HG03460 (cell line): ENCODE measurements at regions not wholly inside any gene's neighbourhood (a gene's known extent, or its start where the extent isn't known, plus 50 kb on each side); places are given as distances from the start of the nearest gene placed in this dataset.

Source experiments
- ATAC-seq: cut with Tn5 transposase; IDR thresholded peaks from one replicate; pipeline ENCODE4 v1.9.1; 2021; ENCODE audit not compliant: unreplicated experiment

DNA sequence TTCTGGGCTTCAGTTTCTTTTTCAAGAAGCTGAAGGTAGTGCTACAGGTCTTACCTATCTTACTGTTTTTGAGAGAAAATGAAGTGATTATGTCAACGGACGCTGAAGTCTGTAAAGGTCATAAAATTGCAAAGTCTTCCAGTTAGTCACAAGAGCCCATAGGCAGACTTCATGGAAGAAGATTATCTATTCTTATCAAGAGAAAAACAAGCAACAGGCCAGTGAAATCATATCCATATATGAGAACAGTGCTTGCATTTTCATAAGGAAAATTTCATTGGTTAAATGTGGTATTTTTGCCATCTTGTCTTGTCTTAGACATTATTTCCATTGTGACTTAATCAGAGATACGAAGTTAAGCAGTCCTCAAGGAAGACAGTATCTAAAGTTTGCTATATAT lies 412.7 kb upstream of the SEL1L start:
- ATAC-seq = no peak

DNA sequence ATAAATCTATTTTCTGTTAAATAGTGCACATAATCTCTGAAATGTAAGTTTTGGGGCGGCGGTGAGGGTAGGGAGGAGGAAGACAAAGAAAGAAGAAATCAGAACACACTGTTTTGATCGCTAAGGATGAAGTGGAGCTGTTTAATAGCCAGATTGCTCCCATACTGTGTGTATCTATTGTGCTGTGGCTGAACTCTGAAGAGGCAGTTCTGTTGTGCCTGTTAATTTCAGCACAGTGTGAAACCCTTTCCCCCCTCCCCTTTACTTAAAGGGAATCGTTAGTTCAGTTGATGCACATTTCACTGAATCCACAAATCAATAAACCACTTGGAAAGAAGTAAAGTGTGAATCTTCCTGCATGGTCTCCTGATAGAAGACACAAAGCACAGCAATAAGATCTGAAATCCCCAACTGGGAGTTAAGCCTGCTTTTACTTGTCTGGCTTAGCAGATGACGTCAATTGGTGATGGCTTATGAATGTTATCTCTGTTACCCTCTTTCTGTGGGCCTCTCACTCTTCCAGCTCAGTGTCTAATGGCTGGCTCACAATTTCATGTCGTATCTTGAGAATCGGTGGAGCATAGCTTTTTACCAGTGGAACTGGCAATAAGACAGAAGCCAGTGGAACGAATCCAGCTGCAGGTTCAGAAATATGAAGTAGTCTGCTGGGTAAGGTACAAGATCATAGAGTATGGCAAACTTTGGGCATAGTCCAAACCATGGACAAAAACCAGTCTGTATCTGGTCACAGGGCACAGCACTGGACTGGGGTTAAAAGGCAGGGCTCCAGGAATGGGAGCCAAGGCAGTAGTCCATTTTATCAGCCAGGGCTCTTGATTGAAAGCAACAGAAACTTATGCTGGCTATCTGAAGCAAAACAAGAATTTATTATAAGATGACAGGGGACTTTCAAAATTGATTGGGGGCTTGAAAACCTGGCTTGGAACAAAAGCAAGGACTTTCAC lies 413.5 kb upstream of the SEL1L start:
- no peak for ATAC-seq

DNA sequence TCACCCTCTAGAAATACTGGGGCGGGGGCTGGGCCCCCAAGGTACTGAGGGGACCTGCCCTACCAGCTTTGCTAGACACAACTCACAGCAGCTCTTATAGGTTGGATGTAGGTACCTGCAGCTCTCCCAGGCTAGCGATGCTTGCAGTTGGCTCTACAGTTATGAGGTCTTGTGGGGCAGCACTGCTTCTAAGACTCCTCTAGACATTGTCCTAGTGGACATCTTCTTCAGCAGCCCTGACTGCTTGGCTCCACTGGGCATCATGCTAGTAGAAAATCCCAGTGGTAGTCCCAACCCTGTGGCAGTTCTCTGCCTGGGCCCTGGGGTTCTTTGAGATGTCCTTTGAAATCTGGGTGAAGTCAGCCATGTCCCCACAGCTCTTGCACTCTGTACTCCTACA lies 419.3 kb upstream of the SEL1L start:
- no peak for ATAC-seq

DNA sequence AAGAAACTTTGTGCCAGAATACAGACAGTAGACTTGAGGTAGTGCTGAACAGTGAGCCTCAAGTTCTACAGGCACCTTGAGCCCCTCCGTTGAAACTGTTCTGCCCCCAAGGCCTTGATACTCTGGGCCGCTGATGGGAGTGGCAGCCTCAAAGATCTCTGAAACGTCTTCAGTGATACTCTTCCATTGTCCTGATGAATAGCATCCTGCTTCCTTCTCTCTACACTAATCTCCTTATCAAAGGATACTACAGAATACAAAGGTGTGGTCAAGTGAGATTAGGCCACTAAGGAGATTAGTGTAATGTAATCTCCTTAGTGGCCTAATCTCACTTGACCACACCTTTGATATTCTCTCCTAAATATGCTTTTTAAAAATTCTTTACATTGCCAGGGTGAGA lies 419.8 kb upstream of the SEL1L start:
- no peak for ATAC-seq

DNA sequence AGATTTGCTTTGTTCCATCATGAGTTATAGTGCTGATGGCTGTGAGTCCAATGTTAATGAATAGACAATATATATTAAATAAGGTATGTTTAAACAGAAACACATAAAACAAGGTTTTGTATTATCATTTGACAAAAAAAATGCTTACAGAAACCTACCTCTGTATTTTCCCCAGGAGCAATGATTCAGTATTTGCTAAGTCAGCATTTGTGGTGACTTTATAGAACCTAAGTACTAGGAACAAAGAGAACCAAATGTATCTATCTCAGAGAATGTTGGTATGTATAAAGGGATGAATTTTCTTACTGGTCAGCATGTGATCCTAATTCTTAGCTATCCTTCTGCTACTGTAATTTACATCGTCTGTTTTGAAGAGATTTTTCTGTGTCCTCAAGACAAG lies 421.5 kb upstream of the SEL1L start:
- no peak for ATAC-seq

DNA sequence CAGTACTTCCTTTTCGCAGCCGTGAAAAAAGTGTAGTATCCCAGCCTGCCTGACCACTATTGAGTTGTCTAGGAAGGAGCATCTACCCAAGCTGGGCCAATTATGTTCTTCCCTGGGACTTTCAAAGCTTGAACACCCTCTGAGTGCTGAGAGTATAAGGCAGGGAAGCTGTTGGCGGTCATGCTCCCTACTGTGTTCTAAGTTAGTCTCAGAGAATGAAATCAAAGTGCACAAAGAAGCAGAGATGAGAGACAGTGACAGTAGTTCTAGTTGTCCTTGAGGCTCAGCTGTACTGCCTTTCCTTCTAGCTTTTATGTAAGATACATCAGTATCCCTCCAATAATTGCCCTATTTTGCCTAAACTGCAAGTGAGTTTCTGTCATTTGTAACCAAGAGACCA lies 427.1 kb upstream of the SEL1L start:
- ATAC-seq = no peak

DNA sequence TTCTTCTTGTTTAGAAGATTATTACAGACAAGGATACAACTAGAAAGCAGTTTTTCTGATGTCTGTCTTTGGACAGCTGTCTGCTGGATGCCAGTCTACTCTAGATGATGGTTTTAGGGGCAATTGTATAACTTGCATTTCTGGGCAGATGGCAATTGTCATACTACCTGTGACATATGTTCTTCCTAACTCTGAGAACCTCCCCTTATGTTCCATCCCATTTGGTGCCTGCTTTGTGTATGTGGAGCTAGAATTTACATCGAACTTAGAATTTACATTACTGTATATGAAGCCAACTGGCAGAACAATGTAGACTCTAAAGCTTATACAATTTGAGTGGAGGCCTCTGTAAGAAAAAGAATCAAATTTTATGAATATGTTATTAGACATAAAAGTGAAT lies 430.2 kb upstream of the SEL1L start:
- ATAC-seq = no peak

DNA sequence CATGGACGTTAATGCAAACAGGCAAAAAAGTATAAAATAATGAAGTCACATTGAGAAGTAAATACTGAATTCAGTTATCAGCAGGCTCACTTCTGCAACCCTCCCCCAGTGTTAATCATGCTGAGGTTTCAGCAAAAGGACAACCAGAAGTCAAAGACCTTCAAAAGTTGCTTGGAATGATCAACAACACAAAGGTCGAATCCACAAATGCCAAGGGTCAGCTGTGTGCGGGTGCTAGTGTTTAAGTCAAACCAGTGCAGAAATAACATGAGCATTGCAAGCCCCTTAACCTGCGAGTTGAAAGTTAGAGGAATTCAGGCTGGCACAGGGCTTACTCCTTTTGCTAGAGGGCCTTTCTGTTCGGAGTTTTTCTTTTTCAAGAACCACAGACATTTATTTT lies 436.7 kb upstream of the SEL1L start:
- ATAC-seq = no peak

DNA sequence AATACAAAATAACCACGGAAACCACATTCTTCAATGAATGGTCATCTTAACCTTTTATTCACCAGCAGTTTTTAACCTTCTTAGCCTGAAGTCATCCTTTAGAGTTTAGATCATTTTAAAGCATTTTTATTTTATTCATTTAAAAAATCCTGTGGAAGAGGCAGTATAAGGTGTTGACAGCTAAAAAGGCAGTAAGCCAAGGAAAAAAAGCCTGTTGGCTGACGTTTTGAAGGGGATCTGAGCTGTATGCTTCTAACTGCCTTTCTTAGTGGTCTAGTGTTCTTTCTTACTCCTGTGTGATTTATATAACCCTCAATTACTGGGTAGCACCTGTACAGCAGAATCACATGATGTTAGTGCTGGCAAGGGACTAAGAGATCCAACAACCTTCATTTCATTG lies 438.3 kb upstream of the SEL1L start:
- ATAC-seq = no peak

DNA sequence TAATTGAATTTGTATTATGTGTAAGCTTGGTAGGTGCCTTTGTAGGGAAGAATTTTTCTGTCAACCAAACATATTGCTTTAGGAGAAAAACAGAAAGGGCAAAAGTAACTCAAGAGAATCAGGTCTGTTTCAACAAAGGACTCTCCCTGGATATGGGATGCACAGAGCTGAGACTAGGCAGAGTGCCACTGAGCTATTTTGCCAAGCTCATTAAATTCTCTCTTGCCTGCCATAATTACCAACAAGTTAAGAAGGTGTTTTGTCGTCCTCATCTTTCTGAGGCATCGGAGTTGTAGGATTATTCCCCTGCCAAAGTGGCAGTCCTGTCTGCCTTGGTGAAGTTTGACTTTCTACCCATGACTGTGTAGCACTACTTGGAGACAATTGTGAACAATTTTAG lies 438.9 kb upstream of the SEL1L start:
- no peak for ATAC-seq

DNA sequence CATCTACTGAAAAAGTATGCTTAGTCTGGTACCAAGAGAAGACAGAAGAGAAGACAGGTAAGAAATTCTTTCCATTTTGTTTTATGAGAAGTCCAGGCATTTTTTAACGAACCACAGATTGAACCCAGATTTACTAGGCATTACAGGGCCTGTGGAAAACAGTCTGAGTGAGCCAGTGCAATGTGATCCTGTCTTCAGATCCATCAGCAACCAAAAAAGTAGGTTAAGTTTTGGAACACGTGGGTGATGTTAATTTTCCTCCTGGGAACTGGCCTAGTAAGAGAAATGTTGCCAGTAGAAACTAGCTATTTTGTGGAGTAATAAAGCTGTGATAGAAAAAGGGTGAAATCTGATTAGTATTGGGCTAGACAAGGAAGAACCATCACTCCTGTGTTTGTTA lies 440.9 kb upstream of the SEL1L start:
- no peak for ATAC-seq

DNA sequence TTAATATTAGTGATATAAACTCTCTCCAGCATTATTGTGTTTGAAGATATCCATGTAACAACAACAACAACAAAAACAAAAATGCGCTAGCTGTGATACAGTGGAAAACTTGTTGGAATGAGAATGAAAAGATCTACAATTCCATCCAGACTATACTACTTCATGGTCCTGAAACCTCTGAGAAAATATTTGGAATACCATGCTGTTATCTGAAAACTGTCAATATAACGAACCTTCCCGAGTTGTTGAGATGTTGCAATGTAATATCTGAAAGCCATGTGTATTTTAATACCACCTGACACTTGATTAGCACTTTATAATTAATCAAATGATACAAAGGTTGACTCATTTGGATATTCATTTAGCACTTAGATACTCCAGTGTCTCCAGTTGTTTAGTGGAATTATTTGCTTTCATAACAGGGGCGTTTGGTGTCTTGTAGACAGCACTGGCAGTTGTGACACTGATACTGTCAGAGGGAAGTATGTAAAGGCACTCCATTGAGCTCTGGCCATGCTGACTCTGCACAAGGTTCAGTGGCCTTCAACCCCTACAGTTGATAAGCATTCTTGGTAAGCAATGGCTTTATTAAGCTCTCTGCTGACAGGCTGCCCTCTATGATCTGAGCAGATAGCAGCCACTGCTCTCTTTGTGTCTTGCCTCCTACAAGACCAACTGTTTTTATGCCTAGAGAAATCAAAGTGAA lies 447.1 kb upstream of the SEL1L start:
- ATAC-seq = no peak

DNA sequence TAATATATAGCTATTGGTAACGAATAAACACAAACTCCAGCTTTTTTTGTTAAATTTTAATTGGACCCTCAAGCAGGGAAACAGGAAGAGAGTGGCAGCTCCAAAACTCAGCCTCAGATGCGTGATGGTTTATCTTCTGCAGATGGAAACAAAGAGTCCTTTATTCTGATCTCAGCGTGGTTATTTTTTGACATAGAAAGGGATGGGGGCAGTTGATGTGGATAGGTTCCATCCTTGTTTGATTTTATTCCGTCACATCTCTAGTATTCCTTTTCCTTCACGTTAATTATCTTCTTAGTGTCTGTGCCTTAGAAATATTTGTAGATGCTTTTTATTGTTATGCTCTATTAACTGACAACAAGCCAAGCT lies 447.6 kb upstream of the SEL1L start:
- ATAC-seq = no peak

DNA sequence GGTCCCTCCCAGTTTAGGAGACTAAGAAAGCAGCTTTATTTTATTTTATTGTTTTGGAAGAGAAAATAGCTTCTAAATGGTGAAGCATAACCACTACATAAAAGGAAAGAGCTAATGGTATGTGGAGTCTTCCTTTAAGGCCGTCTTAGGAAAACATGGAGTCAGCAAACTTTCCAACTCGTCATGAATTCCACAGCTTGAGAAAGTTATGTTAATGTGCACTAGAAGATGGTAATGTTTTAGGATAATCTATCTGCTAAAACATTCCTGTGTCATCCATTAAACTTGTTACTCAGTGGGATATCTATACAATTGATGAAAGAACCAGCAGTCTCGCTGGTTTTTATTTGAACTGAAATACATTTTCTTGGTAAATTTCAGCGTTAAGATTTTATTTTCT lies 448.4 kb upstream of the SEL1L start:
- no peak for ATAC-seq

DNA sequence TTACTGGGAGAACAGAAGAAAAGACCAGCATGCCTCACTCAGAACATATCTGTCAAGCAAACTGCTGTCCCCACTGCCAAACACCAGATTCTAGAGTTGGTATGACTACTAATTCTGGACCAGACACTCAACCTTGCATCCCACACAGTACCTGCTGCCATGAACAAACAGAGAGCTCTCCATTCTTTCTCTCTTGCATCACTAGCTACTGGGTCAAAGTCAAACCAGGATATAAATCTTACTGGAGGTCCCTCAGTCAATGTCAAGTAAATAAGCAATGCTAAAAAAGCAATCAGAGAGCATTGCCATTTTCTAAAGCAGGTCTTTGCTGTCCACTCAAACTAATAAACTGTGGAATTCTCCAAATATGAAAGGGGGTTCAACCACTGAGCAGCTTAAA lies 452.4 kb upstream of the SEL1L start:
- no peak for ATAC-seq

DNA sequence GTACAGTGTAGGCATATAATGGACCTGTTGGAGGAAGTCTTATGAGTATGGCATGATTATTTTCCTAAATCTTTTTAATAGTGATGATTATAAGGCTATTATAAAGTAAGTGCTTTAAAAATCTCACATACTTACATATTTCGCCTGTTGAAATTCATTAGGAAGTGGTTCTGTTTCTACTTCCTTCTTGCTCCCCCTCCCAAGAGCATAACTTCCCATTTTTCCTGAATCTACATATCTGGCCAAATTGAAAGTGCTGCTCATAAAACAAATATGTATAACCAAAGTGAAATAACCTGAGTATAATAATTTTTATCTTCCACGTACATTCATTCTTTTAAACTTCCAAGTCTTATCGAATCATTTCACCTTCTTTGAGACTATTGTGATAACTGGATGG lies 455.6 kb upstream of the SEL1L start:
- no peak for ATAC-seq

DNA sequence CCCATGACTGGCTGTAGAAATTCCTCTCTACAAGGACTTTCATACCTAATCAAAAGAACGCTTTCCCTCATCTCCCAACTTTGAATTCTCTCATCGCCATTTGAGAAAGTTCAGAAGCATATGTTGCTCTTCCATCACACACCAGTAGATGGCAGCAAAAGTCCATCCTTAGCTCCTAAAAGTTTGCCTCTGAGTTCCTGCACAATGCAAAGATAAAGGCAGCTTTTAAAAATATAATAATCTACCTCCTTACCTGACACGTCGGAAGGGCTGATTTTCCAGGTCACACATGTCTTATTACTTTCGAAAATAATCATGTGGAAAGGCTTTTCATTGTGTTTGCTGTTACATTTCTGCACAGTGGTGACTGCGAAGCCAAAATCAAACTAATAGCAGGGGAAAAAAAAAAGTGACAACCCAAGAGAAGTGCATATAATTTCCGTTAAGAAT lies 456.7 kb upstream of the SEL1L start:
- ATAC-seq = no peak

DNA sequence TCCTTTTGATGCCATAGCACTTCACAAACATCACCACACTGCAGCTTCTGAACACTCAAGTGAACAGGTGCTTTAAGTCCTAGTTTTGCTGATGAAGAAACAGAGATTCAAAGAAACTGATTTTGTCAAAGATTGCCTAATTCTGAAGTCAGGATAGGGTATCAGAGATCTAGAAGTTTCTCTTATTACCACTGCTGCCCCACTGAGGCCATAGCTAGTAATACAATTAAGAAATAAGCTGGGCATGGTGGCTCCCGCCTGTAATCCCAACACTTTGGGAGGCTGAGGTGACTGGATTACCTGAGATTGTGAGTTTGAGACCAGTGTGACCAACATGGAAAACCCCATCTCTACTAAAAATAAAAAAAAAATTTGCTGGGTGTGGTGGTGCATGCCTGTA lies 458.3 kb upstream of the SEL1L start:
- no peak for ATAC-seq

DNA sequence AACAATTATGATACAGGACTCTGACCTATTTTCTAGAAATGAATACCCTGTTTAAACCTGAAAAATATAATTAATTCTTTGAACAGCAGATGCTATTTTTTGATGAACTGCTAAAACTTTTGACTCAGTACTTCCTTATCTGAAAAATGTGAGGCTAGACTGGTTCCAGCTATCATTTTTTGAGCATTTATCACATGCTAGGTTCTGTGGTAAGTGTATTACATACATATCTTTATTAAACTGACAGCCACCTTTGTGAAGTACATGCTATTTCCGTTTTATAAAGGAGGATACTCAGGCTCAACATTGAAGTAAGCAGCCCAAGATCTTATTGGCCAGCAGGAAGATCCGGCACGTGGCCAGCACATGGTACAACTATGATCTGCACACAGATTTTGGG lies 459.8 kb upstream of the SEL1L start:
- no peak for ATAC-seq

DNA sequence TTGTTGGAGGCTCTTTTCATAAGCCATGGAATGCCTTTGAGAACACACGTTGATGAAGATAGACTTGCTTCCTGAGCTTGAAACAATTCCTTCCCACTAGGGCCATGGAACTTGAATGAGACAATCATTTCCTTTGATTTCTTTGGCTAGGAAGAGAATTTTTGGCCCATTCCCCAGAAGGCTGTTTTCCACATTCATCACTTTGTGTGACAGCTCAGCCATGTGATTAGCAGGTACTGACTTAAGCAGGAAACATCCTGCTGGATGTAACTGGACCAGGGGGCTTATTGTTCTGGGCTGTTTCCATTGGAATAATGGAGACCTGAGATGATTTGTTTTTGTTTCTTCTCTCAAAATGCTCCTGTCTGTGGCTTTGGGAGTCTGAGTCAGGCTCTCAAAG lies 469.8 kb upstream of the SEL1L start:
- no peak for ATAC-seq

DNA sequence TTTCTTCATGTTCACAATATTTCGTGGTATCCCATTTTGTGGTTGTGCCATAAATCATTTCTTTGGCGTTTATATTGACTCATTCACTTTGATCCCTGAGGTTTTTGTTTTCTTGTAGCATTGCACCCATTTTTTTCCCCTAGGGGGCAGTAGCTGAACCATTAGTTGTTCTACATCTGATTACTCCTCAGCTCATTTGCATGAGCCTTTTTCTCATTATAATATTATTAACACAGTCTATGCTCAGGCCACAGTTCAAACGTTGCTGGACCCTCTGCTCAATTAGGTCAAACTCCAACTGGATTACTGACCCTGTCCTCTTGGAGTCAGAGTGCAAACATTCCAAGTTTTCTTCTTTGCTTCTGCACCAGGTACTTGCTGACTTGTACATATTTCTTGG lies 475.4 kb upstream of the SEL1L start:
- ATAC-seq = no peak

DNA sequence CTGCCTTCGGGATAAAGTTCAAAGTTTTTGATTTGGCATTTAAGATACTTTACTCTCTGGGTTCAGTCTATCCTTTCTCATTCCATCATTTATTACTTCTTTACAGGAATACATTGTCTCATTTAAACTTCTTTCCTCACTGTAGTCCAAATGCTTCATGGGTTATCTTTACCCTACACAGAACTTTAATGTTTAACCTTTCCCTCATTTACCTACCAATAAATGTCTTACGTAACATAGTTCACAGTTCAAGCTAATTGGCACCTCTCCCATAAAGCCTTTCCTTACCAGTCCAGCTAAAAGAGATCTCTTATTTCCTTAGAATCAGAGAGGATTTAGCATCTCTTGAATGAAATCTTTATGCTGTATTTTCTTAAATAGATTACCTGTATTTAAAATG lies 476.3 kb upstream of the SEL1L start:
- ATAC-seq = no peak

DNA sequence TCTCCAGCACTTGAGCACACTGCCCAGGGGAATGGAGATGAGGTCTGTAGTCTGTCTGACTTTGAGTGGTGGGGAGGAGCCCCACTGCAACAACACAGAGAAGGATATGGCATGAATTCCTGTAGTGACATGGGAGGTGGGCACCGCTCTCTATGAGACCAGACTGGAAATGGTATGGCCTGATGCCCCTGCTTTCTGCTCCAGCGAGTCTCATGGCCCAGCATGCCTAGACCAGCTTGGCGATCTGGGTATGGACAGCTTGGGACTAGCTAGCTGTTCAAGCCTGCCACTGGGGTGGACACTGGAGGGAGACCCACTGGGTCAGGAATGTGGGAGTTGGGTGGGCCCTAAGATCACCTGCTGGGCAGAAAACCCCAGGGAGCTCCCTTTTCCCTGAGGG lies 477.8 kb upstream of the SEL1L start:
- ATAC-seq = no peak
